Neutrophil (primary cell): ENCODE measurements at regions not wholly inside any gene's neighbourhood (a gene's known extent, or its start where the extent isn't known, plus 50 kb on each side); places are given as distances from the start of the nearest gene placed in this dataset.

Experiments used
- H3K27ac ChIP-seq: fragments of 200-600 bp; sonication (generic); 2 replicates; pipeline ENCODE4 v1.5.1; 2016; ENCODE audit warnings: mild to moderate bottlenecking, moderate library complexity
- H3K27me3 ChIP-seq: fragments of 200-600 bp; sonication (generic); 2 replicates; pipeline ENCODE4 v1.6.0; 2016; ENCODE audit warnings: mild to moderate bottlenecking
- H3K36me3 ChIP-seq: fragments of 200-600 bp; sonication (generic); 2 replicates; pipeline ENCODE4 v1.5.1; 2017
- H3K4me1 ChIP-seq, 2 experiments: fragments of 200-600 bp in 1 of 2; sonication (generic) in 1 of 2; 1 replicate in 1 of 2; 2 replicates in 1 of 2; pipeline versions ENCODE4 v1.5.1 to v1.6.1; 2013 to 2016; ENCODE audit warnings: low read depth in 1 of 2, low read length in 1 of 2, mild to moderate bottlenecking in 1 of 2, moderate library complexity in 1 of 2; ENCODE audit not compliant: control insufficient read depth in 1 of 2, insufficient read depth in 1 of 2
- H3K4me3 ChIP-seq, 2 experiments: fragments of 200-600 bp in 1 of 2; sonication (generic) in 1 of 2; 1 replicate in 1 of 2; 2 replicates in 1 of 2; pipeline ENCODE4 v1.5.1; 2013 to 2016; ENCODE audit warnings: low read depth in 1 of 2, low read length in 1 of 2, mild to moderate bottlenecking in 1 of 2, moderate library complexity in 1 of 2
- H3K9me3 ChIP-seq: fragments of 200-600 bp; sonication (generic); 2 replicates; pipeline ENCODE4 v1.5.1; 2016
- TF ChIP-seq, protein P1 (sequence below): fragments of 200-600 bp; sonication (generic); IDR thresholded peaks from 2 replicates; pipeline ENCODE4 v1.5.1; 2016; ENCODE audit warnings: antibody characterized with exemption

DNA sequence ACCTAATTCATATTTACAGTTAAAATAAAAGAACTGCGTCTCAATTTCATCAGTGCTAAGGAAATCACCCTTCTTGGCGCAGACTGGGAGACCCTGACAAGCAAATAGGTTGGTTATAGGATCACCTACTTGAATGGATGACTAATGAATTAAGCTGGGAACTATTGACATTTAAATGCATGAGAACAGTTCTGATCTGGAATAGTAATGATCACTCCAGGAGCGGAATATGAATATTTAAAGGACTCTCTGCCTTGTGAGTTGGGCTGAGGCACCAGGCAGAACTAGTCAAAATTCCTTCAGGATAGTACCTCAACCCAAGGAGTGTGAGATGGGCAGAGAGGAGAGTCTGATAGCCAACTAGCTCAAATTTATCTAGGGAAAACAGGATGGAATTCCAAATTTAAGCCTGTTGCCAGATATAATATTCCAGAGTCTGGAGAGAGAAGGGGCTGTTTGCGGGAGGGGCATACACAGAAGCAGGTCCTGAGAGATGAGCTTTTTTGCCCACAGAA is 364.4 kb downstream of the CSNK1G3 start:
- no peaks in the 10 kb centered on the region for H3K4me1 ChIP-seq
- no peak overlapping the region for H3K27ac ChIP-seq
- no peak overlapping the region for H3K4me3 ChIP-seq
- H3K9me3 ChIP-seq: no peaks in the 10 kb centered on the region
- no peaks in the 10 kb centered on the region for H3K27me3 ChIP-seq
- H3K36me3 ChIP-seq: no peaks in the 10 kb centered on the region
- TF ChIP-seq, protein P1, sequence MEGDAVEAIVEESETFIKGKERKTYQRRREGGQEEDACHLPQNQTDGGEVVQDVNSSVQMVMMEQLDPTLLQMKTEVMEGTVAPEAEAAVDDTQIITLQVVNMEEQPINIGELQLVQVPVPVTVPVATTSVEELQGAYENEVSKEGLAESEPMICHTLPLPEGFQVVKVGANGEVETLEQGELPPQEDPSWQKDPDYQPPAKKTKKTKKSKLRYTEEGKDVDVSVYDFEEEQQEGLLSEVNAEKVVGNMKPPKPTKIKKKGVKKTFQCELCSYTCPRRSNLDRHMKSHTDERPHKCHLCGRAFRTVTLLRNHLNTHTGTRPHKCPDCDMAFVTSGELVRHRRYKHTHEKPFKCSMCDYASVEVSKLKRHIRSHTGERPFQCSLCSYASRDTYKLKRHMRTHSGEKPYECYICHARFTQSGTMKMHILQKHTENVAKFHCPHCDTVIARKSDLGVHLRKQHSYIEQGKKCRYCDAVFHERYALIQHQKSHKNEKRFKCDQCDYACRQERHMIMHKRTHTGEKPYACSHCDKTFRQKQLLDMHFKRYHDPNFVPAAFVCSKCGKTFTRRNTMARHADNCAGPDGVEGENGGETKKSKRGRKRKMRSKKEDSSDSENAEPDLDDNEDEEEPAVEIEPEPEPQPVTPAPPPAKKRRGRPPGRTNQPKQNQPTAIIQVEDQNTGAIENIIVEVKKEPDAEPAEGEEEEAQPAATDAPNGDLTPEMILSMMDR: no peak

DNA sequence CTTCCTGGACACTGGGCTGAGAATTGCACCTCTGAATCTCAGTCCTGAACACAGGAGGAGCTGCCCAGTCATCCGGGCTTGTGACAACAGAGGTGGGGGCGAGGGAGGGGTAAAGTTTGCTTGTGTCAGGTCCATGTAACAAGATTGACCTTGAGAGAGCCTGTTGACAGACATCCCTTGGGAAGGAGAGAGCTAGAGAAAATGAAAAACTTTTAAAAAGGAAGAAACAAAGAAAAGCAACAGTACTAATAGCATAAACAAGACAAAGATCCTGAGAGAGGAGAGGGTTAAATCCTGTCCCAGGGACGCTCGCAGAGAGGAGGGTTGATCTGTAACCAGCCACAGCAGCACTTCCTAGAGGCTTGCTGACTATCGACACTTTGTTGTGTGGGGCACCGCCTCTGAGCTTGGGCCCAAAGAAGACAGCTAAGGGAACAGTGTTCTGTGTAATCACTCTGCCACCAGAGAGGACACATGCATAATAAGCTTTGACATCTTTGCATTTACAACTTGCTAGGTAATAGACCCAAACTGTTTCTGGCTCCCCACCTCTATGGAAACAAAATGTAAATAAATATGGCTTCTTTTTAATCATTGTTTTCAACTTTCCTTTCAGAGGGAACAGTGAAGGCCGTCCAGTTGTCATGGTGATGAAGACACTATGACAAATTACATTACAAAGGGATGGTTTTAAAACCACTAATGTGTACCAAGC is 363.7 kb downstream of the CSNK1G3 start:
- H3K4me1 ChIP-seq: no peaks in the 10 kb centered on the region
- no peak overlapping the region for H3K4me3 ChIP-seq
- no peak overlapping the region for H3K27ac ChIP-seq
- H3K27me3 ChIP-seq: no peaks in the 10 kb centered on the region
- H3K36me3 ChIP-seq: no peaks in the 10 kb centered on the region
- TF ChIP-seq, protein P1: no peak
- no peaks in the 10 kb centered on the region for H3K9me3 ChIP-seq

DNA sequence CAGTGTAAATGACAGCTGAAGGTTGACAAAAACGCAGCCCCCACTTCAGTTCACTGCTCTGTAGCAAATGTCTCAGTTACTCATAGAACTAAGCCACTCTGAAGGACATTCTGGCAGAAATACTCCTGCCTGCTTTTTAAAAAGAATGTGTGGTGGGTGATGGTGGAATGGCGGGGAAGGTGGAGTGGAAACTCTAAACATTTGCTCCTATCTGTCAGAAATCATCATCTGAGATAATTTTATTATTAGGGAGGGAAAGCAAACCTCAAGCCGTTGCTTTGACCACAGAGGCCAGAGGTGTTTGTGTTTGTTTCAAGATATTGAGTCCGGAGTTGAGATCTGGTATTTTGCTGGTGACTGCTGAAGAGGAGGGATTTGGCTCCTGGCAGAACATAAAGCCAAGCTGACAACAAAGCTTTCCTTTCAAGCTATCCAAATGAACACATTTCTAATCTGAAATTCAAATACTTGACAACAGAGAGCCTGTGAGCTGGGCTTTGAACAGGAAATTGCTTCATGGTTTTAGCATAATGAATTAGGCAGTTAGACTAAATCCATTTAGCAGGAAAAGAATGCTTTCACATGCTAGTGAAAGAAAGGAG is 362.7 kb downstream of the CSNK1G3 start:
- Histone ChIP-seq H3K4me3 (no peak overlapping the region), H3K27ac (no peak overlapping the region), H3K27me3 (no peaks in the 10 kb centered on the region), H3K4me1 (no peaks in the 10 kb centered on the region), H3K36me3 (no peaks in the 10 kb centered on the region), H3K9me3 (no peaks in the 10 kb centered on the region)
- TF ChIP-seq, protein P1: no peak

DNA sequence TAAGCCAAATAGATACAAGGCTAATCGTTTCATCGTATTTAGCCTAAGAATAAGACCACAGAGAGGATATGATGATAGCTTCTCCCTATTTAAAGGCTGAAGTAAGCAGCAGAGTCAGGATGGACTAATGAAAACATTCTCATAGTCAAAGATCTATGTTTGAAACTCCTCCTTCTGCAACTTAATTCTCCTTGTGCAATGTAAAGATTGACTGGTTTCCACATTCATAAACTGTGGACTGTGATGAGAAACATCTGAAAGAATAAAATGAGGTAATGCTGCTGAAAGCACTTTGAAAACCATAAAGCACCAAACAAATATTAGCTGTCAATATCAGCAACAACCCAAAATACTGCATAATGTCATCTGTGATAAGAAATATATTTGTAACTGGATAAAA is 361.9 kb downstream of the CSNK1G3 start:
- H3K27ac ChIP-seq: no peak overlapping the region
- no peaks in the 10 kb centered on the region for H3K4me1 ChIP-seq
- no peaks in the 10 kb centered on the region for H3K9me3 ChIP-seq
- no peaks in the 10 kb centered on the region for H3K36me3 ChIP-seq
- no peak overlapping the region for H3K4me3 ChIP-seq
- TF ChIP-seq, protein P1: no peak
- H3K27me3 ChIP-seq: no peaks in the 10 kb centered on the region

DNA sequence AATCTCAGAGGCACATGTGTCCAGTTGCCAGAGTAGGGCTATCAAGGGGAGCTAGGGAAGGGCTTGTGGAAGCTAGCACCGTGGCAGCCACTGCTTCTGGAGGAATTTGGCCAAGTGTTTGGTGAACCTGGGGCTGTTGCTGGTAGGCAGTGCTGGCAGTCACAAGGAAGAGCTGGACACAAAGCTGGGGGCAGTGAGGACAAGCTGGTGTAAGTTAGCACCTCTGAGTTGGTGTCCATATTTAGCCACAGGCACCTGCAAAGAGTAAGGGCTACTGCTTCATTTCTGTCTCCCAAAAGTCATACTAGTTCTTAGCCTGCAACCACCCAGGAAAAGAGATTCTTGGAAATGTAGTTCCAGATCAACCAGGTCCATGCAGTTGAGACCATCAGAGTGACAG is 359.4 kb downstream of the CSNK1G3 start:
- Histone ChIP-seq H3K4me1 (no peaks in the 10 kb centered on the region), H3K27ac (no peak overlapping the region), H3K4me3 (no peak overlapping the region), H3K9me3 (no peaks in the 10 kb centered on the region), H3K27me3 (no peaks in the 10 kb centered on the region), H3K36me3 (no peaks in the 10 kb centered on the region)
- TF ChIP-seq, protein P1: no peak
